Upper lobe of right lung (tissue), 1 donor: ENCODE measurements at regions not wholly inside any gene's neighbourhood (a gene's known extent, or its start where the extent isn't known, plus 50 kb on each side); places are given as distances from the start of the nearest gene placed in this dataset.
"Not testable (repeated sequence)": the region's sequence is repeated elsewhere in the genome, so short reads cannot be mapped to it uniquely, and the experiment has no call there.

ENCODE experiments used
- ATAC-seq: fragments of 200-7000 bp; cut with Tn5 transposase; one replicate; pipeline ENCODE4 v1.9.1; 2020; ENCODE audit warnings: mild to moderate bottlenecking, moderate library complexity
- DNase-seq: peaks from one replicate; pipeline ENCODE4 v3.0.0-alpha.2; 2020
- H3K27ac ChIP-seq: fragments of 200-600 bp; one replicate; pipeline ENCODE4 v1.8.0; 2022
- H3K27me3 ChIP-seq: fragments of 200-600 bp; one replicate; pipeline ENCODE4 v1.8.0; 2022; ENCODE audit warnings: mild to moderate bottlenecking
- H3K36me3 ChIP-seq: fragments of 200-600 bp; one replicate; pipeline ENCODE4 v1.8.0; 2022
- H3K4me1 ChIP-seq: fragments of 200-600 bp; one replicate; pipeline ENCODE4 v1.8.0; 2022
- H3K4me3 ChIP-seq: fragments of 200-600 bp; one replicate; pipeline ENCODE4 v1.8.0; 2022; ENCODE audit warnings: mild to moderate bottlenecking
- H3K9me3 ChIP-seq: fragments of 200-600 bp; one replicate; pipeline ENCODE4 v1.8.0; 2022
- intact Hi-C: fragments of 100-400 bp; cut with DNase I; formaldehyde crosslinking; loops from one replicate; pipeline ENCODE4 v1.11.0; 2022
- TF ChIP-seq, protein P1 (sequence below): fragments of 200-600 bp; IDR thresholded peaks from one replicate; pipeline ENCODE4 v1.8.0; 2022; ENCODE audit warnings: antibody characterized with exemption
- donor health status: DM: no; HTN: yes; CAD: no; lungs with severe emphysema.

DNA sequence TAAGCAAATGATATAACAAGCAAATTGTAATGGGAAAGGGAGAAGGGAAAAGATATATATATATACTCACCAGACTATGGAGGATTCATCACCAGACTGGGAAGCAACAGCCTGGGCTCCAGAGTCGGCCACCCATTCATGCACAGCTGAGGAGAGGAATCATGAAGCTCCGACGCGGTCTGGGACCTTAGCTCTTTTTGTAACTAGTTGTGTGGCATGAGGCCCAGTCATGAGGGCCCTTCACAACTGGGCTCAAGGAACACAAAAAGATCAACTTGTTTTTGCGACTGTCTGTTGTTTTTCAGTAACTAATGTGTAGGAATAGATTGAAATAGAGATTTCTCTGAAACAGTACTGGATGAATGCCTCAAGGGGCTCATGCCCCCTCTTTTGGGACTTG, 911.2 kb downstream of the TYW1 start:
- DNase-seq = peak; percentile 63
- ATAC-seq = no peak
- Histone ChIP-seq H3K27me3 (no peaks in the 10 kb centered on the region), H3K36me3 (no peaks in the 10 kb centered on the region), H3K9me3 (no peaks in the 10 kb centered on the region), H3K4me1 (no peaks in the 10 kb centered on the region), H3K27ac (no peak overlapping the region), H3K4me3 (no peak overlapping the region)
- intact Hi-C loops = no loop called here
- TF ChIP-seq, protein P1, sequence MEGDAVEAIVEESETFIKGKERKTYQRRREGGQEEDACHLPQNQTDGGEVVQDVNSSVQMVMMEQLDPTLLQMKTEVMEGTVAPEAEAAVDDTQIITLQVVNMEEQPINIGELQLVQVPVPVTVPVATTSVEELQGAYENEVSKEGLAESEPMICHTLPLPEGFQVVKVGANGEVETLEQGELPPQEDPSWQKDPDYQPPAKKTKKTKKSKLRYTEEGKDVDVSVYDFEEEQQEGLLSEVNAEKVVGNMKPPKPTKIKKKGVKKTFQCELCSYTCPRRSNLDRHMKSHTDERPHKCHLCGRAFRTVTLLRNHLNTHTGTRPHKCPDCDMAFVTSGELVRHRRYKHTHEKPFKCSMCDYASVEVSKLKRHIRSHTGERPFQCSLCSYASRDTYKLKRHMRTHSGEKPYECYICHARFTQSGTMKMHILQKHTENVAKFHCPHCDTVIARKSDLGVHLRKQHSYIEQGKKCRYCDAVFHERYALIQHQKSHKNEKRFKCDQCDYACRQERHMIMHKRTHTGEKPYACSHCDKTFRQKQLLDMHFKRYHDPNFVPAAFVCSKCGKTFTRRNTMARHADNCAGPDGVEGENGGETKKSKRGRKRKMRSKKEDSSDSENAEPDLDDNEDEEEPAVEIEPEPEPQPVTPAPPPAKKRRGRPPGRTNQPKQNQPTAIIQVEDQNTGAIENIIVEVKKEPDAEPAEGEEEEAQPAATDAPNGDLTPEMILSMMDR = no peak

DNA sequence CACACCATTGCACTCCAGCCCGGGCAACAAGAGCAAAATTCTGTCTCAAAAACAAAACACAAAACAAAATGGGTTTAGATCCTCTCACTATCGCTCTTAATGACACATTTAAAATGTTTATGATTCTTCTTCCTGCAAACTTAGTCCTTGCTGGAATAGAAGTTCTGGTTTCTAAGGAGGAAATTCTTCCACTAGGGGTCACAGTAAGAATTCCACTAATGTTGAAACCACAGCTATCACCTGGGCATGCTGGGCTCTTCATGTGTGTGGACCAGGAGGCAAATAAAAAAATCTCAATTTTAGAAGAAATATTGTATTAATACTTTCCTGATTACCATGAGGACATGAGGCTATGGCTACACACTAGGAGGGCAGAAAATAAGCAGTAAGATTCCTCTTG, 915.8 kb downstream of the TYW1 start:
- intact Hi-C loops = no loop called here
- ATAC-seq (no peak), DNase-seq (no peak)
- H3K4me3 ChIP-seq = no peak overlapping the region
- no peak overlapping the region for H3K27ac ChIP-seq
- H3K4me1 ChIP-seq = no peaks in the 10 kb centered on the region
- no peaks in the 10 kb centered on the region for H3K27me3 ChIP-seq
- H3K9me3 ChIP-seq = no peaks in the 10 kb centered on the region
- TF ChIP-seq, protein P1 = no peak
- H3K36me3 ChIP-seq = no peaks in the 10 kb centered on the region

DNA sequence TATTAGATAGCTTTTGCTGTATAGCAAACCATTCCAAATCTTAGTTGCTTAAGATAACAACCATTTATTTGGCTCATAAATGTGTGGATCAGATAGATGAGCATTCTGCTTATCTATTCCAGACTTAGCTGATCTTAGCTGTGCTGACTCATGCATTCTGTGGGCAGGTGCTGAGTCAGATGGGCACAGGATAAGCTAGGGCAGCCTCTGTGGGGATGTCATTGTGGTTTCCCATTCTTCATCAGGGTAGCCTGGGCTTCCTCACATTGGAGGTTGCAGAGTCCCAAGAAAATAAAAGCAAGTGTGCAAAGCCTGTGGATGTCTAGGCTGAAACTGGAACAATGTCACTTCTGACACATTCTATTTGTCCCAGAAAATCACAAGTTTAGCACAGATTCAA, 917.0 kb downstream of the TYW1 start:
- TF ChIP-seq, protein P1 = no peak
- intact Hi-C loops = no loop called here
- DNase-seq (no peak), ATAC-seq (no peak)
- no peak overlapping the region for H3K4me3 ChIP-seq
- H3K9me3 ChIP-seq = peaks cover 6% of the 10 kb centered on the region
- H3K27me3 ChIP-seq = no peaks in the 10 kb centered on the region
- H3K36me3 ChIP-seq = no peaks in the 10 kb centered on the region
- no peak overlapping the region for H3K27ac ChIP-seq
- H3K4me1 ChIP-seq = no peaks in the 10 kb centered on the region

DNA sequence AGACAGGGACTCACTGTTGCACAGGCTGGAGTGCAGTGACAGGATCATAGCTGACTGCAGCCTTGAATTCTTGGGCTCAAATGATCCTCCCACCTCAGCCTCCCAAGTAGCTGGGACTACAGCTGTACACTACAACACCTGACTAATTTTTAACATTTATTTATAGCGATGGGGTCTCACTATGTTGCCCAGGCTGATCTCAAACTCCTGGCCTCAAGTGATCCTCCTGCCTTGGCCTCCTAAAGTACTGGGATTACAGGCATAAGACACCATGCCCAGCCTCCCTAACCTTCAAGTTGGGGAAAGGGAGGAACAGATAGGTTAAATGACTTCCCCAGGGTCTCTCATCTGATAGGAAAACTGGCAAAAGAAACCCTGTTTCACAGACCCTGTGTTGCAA, 919.5 kb downstream of the TYW1 start:
- DNase-seq, H3K36me3 ChIP-seq, H3K4me1 ChIP-seq, ATAC-seq, H3K27ac ChIP-seq, H3K27me3 ChIP-seq, intact Hi-C loops, H3K9me3 ChIP-seq, H3K4me3 ChIP-seq: not testable (repeated sequence)

DNA sequence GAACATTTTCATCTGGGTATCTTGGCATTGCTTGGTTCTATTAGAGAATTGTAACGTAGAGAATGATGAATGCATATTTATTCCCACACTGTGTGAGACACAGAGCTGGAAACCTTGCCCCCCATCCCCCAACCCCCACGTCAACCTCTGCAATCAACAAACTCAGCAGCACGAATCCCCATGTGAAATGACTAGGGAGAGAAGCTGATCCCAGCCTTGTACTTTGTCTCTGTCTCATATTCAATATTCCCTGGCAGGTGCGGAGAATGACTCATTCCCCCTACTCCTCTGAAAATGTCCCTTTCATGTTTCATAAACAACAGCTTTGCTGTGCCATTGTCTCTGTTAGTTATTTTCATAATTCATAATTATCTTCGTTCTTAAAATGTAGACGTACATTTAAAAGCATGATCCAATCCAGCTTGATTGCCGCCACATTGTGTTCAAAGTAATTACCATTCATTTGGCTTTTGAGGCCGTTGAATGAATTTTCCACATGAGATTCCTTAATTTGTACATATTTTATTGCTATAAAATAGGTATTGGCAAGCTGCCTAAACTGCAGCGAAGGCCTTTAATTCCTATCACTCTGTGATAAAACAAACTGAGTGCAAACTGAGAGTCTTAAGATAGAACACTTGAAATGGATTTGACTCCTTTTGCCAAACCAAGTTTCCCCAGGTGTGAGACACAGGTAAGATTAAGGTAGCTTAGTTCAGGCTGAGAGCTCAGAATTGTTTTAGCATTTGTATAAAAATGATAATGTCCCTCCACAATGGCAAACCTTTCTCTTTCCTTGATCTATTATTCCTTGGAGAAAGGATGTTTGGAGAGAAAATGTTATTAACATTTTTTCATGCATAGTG, 920.2 kb downstream of the TYW1 start:
- DNase-seq = no peak
- ATAC-seq = no peak
- no peak overlapping the region for H3K27ac ChIP-seq
- no peaks in the 10 kb centered on the region for H3K36me3 ChIP-seq
- H3K4me1 ChIP-seq = no peaks in the 10 kb centered on the region
- intact Hi-C loops = no loop called here
- TF ChIP-seq, protein P1 = no peak
- H3K4me3 ChIP-seq = no peak overlapping the region
- peaks cover 6% of the 10 kb centered on the region for H3K9me3 ChIP-seq
- H3K27me3 ChIP-seq = no peaks in the 10 kb centered on the region

DNA sequence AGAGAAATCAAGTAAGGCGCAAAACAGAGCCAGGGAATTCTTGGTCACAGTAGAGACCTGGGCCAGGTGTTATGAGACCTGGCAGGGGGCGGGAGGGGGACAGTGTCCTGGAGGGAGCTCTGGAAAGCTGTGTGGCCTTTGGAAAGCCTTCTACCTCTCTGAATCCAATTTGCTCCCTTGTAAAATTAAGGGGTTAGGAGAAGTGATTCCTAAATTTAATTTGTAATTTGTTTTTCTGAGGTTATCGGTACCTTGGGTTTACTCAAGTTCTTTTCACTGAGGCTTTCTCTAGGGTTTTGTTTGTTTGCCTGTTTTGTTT, 920.8 kb downstream of the TYW1 start:
- intact Hi-C loops = no loop called here
- ATAC-seq = no peak
- H3K36me3 ChIP-seq = no peaks in the 10 kb centered on the region

More for the DNA sequence above, 920.8 kb downstream of the TYW1 start:
- H3K27me3 ChIP-seq = no peaks in the 10 kb centered on the region
- DNase-seq = no peak
- no peak overlapping the region for H3K27ac ChIP-seq
- TF ChIP-seq, protein P1 = no peak
- no peaks in the 10 kb centered on the region for H3K4me1 ChIP-seq
- H3K4me3 ChIP-seq = no peak overlapping the region
- H3K9me3 ChIP-seq = peaks cover 6% of the 10 kb centered on the region
